Hematopoietic multipotent progenitor cell treated with erythropoietin and hydrocortisone succinate and interleukin-3 and kit ligand, for 4 days (in vitro differentiated cells): ENCODE measurements at regions not wholly inside any gene's neighbourhood (a gene's known extent, or its start where the extent isn't known, plus 50 kb on each side); places are given as distances from the start of the nearest gene placed in this dataset.

Experiments used
- DNase-seq: peaks from one replicate; pipeline ENCODE4 v3.0.0-alpha.2; 2015

DNA sequence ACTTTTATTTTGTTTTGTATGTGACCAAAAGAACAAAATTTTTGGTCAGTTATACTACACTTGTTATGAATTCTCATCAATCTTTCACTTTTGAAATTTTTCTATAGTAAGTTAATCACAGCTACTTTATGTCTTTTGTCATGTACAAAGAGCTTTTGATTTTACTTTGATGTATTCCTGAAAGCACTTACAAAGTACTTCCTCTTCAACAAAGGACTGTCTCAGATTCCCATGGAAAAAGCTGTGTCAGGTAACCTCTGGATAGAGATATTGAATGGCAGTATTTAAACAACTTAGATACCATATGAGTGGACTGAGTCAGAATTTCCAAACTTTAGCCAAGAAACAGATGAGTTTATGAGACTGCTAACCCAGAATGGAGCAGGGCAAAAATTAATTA, 689.3 kb upstream of the ATXN8OS start:
- no peak for DNase-seq

DNA sequence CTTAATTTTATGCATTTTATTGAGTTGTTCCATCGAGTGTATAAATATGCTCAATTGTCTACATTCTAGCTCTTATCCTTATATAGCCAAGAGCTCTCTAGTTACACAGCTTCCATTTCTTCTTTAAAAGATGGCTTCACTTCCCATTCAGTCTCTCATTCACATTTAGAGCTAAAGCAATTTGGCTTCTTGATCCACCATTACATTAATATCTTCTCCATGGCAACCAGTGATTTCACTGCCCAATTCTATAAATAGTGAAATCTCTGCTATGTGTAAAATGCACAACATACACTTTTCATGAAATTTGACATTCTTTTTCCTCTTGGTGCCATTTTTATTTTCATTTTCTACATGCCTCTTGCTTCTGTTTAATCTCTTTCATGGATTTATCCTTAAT, 696.9 kb upstream of the ATXN8OS start:
- no peak for DNase-seq

DNA sequence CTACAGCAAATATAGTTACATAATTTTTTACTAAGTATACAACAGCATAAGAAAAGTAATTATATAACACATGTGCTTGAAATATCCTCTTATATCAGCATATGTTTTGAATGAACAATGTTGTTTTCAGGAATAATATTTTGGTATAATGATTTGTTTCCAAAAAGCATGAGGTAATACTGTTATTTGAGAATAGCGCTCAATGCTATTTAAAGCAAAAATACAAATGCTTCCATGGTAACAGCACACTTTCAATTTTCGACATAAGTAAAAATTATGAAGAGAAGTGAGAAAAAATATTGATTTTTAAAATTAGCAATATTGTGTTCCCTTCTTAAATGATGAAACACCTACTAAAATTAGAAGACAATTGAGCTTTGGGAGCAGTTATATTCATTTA, 715.9 kb upstream of the ATXN8OS start:
- no peak for DNase-seq

DNA sequence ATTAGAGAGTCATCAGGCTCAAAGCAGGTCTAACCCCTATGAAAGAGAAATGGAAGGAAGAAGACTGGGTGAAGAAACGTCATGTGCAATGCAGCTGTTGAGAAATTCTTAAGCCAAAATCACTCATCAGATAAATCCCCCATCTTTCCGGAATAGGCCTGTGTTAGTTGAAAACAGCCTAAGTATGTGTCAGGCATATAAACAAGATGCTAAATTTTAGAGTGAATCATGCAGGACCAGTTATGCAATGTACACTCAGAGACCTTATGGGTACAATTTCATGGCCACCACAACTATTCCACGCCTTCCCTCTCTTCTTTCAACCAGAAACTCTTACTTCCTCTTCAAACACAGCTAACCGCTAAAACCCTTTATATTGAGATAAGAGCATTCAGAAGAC, 717.7 kb upstream of the ATXN8OS start:
- peak; percentile 76 for DNase-seq

DNA sequence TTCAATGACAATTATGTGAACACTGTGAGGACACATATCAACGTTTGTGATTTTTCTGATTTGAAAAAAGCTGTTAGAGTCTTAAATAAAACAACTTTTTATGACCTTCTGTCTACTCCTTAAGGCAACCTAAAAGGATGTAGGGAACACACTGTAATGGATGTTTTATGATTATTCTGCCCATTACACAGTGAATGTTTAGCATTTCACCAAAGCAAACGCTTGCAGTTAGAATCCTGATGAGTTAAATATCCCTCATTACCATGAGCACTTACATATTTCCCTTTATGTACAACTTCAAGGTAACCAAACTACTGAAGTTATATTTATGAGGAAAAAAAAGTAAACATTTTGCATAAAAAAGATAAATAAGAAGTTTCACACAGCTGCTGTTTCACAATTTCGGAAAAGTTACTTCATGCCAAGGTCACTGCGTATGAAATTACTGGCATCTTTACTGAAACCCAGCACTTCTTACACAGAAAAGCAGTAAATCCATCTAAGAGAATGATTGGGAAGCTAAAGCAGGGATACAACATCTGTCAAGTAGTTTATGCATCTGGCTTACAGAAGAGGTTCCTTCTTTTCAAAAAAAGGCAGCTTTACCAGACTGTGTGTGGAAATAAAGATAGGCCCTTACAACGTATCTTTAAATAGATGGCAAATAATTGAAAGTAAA, 733.7 kb upstream of the ATXN8OS start:
- no peak for DNase-seq

DNA sequence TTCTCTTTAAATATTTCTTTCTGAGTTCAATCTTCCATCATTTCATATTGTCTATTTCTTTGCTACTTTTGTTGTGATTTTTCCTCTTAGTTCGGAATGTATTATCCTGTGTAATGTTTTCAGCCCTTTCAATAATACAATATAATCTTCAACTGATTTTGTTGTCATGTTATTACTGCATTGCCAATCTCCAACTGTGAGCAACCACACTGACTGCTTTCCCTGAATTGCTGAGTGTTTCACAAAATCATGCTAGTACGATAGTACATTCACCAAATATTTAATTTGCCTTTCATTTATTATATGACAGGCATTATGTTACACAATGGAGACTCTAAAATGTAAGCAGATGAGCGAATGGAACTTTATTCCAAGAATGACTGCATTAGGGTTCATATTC, 744.3 kb upstream of the ATXN8OS start:
- DNase-seq, result no peak

DNA sequence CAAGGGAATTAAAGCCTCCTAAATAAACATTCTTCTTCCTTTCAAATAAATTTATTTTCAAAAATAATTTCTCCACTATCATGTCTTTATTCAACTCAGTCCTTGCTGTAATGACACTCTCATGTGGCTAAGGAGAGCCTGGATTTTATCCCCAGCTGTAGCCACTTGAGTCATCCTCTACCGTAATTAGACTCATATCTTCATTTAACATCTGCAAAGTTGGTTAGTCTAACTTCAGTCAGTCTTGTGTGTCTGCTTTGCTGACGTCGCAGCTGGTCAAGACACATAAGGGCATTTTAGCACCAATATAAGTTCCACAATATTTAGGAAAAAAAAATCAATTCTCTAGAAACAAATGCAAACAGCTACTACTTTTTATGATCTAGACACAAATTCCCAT, 776.4 kb upstream of the ATXN8OS start:
- DNase-seq, result peak; percentile 71

DNA sequence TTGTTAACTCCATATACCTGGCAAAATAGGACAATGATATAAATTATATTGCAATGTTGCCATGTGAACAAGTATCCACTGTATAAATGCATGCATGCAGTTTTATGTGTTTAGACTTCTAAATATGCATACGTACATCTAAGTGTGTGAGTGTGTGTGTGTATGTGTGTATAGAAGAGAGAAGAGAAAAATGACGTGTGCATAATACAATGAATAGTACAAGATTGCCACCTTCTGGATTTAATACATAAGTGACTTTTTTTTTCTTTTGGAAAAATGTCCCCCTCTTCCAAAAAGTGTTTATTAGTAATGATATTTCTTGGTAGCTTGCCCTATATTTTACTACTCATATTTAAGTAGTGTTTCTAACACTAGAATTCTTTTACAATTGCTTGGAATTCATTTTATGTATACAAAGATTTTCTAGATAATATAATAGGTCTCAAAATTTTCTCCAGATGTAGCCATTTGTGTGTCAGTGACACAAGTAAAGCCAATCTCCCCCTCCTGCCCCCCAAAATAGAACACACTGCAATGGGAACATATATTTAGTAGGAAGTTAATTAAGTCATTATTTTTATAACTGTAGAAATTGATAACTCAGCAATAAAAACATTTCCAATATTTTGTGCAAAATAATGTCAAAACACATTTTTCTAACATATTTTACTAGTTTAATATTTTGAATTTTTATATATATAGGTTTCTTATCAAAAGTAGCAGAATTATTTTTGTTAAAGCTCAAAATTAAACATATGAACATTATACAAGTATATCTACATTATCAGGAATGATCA, 783.3 kb upstream of the ATXN8OS start:
- DNase-seq, result peak; percentile 68

DNA sequence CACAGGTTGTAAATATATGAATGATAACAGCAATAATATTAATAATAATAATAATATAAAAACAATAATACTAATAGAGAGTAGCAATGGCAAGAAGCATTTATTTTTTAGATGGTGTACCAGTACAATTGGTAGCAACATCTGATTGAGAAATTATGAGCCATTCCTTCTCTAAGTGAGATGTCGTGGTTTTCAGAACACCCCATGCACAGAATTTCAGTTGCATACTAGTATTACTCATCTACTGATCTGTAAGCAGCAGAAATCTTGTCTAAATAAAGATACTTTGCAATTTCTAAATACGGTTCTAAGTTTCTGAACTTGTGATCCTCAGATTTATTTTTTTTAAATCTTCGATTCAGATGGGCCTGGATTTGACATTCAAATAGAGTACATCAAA, 788.0 kb upstream of the ATXN8OS start:
- DNase-seq, result no peak

DNA sequence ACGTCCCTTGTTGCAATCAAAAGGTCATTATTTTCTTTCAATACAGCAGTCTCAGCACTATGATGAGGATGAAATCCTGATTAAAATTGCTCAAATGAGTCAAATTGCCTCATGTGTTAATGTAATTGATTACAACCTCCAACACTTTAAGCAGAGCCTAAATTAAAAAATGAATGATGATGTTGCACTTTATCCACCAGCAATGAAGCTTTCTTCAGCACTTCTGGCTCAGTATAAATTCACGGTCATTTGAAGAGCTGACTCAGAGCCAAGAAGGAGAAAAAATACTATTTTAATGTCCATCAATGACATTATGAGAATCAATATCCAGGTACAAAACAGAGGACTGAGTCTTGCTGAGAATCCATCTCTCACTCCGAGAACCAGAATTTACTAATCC, 792.6 kb upstream of the ATXN8OS start:
- no peak for DNase-seq

DNA sequence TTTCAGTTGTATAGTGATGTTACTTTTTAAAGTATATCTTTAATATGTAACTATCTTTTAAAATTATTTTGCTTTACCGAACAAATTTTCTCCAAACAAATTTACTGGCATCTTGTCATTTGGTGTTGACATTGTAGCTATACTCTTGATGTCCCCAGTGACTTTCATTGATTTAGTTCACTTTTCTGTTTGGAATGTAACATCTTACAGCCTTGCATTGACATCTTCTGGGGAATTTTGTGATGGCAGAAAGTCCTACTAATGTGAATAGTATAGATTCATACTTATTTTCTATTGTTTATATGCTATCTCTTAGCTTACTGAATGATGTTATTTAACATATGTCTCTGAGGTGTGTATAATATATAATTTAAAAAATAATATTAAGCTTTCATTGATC, 800.9 kb upstream of the ATXN8OS start:
- no peak for DNase-seq

DNA sequence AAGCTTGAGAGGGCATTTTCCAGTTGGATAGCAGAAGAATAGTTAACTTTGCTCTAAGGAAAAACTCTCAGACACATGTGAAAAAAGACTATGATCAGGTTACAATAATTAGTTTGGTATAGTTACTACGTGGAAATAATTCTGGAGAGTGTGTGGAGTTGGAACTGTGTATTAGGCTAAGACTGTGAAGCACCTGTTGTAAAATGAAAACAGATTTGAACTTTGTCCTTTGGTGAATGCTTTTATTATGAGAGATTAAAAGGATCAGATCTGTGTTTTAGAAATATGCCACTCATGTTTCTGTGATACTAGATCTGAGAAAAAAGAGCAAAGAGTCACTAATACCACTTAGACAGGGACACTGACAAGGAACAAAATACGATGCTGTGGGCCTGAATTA, 807.5 kb upstream of the ATXN8OS start:
- DNase-seq, result no peak

DNA sequence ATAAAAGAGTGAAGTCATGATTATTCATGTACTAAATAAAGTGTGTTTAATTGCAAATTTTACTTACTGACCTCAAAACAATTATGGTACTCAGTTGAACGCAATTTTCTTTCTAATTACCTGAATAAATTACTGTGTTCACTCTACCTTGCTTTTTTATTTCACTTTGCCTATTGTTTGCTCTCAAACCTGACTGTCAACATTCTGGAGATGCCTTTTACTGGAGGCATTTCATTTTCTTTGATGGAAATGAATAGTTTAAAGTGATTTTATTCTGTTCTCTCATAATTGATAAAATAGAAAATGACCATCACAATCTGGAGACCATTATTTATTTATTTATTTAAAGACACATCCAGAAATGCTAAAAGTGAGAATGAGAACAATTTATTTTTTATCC, 811.5 kb upstream of the ATXN8OS start:
- no peak for DNase-seq

DNA sequence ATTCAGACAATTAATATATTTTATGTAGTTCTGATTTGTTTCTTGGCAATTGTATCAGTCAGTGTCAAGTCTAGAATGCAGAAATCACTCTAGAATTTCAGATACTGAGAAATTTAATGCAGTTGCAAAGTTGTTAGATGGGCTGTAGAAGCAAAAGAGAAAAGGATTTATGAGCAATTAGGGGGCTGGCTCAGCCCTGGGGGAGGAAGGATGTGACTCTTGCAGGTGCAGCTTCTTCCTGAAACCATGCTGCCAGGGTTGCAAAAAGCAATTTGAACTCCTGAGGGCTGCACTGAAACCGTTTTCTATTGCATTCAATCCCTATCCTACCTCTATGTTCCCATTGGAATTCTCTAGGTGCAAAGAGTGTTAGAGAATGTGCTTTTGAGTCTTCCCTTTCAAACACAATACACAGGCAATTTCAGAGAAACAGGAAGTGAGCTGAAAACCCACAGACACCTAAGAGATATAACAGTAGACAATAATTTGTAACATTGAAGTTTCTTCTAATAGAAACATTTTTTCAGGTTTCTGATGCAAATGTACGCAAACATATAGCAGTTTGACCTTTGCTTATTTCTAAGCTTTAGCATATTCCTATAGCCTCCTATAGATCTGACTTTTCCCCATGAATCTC, 814.7 kb upstream of the ATXN8OS start:
- DNase-seq, result peak; percentile 3

DNA sequence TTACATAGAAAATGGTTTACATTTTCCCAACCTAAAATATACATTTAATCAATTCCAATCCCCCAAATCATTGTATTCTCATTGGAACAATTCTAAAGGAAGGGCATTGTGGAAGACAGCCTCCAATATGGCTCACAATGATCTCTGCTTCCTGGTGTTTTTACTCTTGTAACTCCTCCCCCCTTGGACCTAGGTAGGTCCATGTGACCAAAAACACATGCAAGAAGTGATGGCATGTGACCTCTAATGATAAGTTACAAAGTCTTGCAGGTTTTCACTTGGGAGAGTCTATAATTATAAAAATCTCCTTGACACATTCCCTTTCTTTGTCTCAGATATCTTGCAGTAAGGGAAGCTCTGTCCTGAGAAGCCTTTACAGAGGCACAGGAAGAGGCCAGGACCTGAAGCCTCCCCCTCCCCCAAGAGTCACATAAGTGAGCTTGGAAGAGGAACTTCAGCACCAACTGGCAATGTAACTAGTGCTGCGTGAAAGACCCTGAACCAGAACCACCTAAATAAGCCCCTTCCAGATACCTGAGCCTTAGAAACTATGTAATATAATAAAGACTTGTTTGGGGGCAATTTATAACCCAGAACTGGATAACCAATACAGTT, 816.2 kb upstream of the ATXN8OS start:
- peak; percentile 22 for DNase-seq

DNA sequence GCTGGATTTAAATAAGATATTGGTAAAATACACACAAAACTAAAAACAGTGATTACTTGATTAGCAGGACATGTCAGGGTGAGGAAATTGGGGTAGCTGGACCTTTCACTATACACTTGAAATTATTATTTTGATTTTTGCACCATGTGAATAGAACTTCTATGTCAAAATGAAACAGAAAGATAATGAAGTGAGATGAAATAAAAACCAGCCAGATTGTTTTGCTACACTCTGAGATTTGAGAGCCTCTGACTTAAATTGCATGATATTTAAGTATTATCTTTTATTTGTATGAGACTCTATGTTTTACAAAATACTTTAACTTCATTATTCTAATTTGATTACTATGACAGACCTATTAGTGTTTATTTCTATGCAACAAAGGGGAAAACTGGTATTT, 819.6 kb upstream of the ATXN8OS start:
- DNase-seq, result no peak

DNA sequence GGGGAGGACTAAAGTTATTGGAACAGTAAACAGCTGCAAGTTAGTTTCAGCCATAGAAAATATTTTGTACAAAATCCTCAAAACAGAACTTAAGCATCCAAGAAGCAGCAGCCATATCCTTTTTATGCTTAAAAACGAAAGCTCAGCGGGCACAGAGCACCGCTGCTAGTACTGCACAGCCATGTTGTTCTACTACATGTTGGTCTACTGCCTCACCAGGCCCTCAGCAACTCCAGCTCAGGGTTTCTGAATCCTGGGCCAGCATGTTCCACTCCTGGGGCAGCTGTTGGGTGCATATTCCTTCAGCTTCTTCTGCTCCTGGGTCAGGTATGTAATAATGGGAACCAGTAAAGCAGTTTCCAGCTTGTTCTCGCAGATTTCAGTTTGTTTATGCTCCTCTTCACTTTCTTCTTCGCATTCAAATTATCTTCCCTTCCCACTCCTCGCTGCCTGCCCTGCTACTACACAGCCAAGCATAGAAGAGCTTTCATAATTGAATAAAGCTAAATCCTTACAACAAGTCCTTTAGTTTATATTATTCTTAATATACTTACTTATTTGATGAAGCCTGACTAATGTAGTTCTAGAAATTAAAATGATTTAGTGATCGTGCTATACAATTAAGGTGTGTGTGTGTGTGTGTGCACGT, 820.5 kb upstream of the ATXN8OS start:
- no peak for DNase-seq

DNA sequence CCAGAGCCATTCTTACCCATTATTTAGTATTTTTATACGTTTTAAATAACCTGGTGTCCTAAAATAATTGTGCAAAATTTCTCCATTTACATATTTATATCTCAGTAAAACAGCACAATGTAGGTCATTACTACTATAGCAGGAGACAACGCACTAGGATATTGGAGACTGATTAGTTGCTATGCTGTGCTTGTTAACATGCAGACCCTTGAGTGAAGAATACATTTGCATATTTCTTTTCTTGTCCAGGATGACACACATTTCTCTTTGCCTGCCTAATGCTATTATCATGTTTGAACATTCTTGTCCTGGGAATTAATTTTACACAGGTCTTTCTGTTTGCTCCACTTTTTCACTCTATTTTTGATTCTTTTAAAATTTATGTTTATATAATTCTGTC, 823.8 kb upstream of the ATXN8OS start:
- DNase-seq, result no peak

DNA sequence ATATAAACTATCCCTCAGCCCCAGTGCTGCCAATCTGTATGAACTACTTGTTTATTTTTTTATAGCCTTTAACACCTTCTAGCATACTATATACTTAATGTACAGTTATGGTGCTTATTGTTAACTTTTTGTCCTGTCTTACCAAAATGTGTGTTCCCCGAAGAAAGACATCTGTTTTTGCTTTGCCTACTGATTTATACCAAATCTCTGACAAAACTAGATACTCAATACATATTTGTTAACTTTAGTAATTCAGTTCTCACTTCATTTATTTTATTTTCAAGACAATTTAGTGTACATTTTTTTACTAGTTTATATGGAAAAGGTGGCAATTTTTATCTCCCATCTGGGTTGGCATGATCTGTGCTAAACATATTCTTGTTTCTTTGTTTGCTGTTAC, 824.3 kb upstream of the ATXN8OS start:
- DNase-seq, result no peak

DNA sequence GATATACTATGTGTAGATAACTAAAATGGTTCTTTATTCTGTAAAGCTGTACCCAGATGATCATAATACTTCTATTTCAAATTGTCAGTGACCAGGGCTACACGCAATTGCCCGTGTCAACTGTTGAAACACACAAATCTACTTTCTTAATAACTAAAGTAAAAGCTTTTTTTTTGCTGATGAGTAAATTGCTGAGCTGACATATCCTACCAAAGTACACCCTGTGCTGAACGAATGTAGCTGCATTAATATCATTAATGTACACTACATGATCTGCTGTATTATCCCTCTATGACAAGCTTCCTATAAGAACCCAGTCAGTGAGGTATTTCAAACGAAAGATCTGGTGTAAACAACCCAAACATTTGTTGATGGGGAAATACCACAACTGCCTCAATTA, 827.2 kb upstream of the ATXN8OS start:
- DNase-seq, result no peak

DNA sequence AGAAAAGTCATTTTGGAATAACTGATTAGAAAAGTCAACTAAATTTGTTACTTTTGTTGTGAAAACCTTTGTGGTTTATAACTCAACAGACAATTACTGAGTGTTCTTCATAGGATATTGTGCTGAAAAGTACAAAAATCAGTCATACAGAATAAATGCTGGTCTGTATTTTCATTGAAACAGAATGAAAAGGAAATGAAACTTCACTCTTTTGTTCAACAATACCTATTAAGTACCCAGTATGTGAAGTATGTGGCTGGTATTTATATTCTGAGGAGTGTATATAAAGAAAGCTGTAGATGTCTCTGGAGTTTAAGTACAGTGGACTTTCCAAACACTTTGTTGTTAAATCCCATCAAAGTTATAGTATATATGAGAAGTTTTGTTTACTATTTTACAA, 828.4 kb upstream of the ATXN8OS start:
- no peak for DNase-seq

DNA sequence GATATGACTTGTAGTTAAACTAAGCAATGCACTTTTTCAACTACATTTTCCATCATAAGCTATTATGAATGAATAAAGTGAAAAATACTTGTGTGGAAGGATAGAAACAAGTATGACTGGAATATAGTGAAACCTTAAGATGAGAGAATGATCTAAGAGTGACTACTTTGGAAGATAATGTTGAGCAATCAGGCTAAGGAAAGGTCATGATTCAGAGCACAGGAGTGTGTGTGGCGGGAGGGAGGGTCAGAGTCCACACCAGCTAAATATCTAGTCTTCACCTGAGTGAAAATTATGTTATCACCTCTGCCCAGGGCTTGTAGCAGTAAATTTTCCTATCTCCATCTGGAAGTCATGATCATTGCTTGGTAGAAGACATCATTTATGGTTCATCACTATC, 833.4 kb upstream of the ATXN8OS start:
- no peak for DNase-seq
